Kidney (tissue), 13 donors: ENCODE measurements at regions not wholly inside any gene's neighbourhood (a gene's known extent, or its start where the extent isn't known, plus 50 kb on each side); places are given as distances from the start of the nearest gene placed in this dataset.

Experiments used
- DNase-seq, 5 donors: peaks; one replicate each; pipeline ENCODE4 v3.0.0-alpha.2; 2013 to 2020
- FAIRE-seq: peaks from 2 replicates; lab custom pipeline; 2012; peaks lifted over from hg19 to GRCh38; lab: Jason Lieb, UNC
- H3K27ac ChIP-seq, 2 donors: one replicate each; pipeline ENCODE4 v1.7.0; 2013; ENCODE audit warnings: low read depth in 2 of 2, low read length in 2 of 2, inconsistent platforms in 1 of 2
- H3K27me3 ChIP-seq: one replicate; pipeline ENCODE4 v1.7.1; 2013; ENCODE audit warnings: low read length, inconsistent platforms; ENCODE audit not compliant: control insufficient read depth, insufficient read depth
- H3K36me3 ChIP-seq, 3 donors: one replicate each; pipeline versions ENCODE4 v1.7.0 to v1.7.1; 2013; ENCODE audit warnings: low read length in 3 of 3, control low read depth in 1 of 3, inconsistent platforms in 1 of 3; ENCODE audit not compliant: insufficient read depth in 3 of 3, control insufficient read depth in 2 of 3
- H3K4me1 ChIP-seq, 3 donors: one replicate each; pipeline versions ENCODE4 v1.7.0 to v1.7.1; 2013; ENCODE audit warnings: low read length in 3 of 3, inconsistent platforms in 1 of 3, low read depth in 1 of 3; ENCODE audit not compliant: control insufficient read depth in 2 of 3, insufficient read depth in 2 of 3
- H3K4me3 ChIP-seq, 3 donors: one replicate each; pipeline versions ENCODE4 v1.7.0 to v1.8.1; 2013; ENCODE audit warnings: low read length in 3 of 3, control low read depth in 1 of 3, inconsistent platforms in 1 of 3
- H3K9ac ChIP-seq, 3 donors: one replicate each; pipeline versions ENCODE4 v1.7.0 to v1.7.1; 2013; ENCODE audit warnings: low read length in 3 of 3, control low read depth in 1 of 3, inconsistent platforms in 1 of 3
- H3K9me3 ChIP-seq, 3 donors: one replicate each; pipeline versions ENCODE4 v1.7.0 to v1.7.1; 2013; ENCODE audit warnings: low read length in 3 of 3, control low read depth in 1 of 3, inconsistent platforms in 1 of 3; ENCODE audit not compliant: control insufficient read depth in 2 of 3, insufficient read depth in 1 of 3
- CTCF ChIP-seq: IDR thresholded peaks from 3 replicates; pipeline ENCODE4 v1.5.1; 2012; ENCODE audit warnings: mild to moderate bottlenecking, moderate library complexity, borderline replicate concordance; ENCODE audit not compliant: insufficient read depth; ENCODE audit errors: extremely low read depth
- intact Hi-C: fragments of 100-400 bp; cut with DNase I; formaldehyde crosslinking; loops from one replicate; pipeline ENCODE4 v1.11.1; 2022
- donor health status: control.
- donor health status: control.
- donor health status: control.
- donor health status: control.
- donor health status: control.
- donor health status: DM: yes; HTN: yes; CAD: no.
- donor health status: Normal renal cell carcinoma (clear cell type).

- intact Hi-C loops: no loop called here
- no peak for FAIRE-seq
- H3K9ac ChIP-seq: no peak overlapping the region
Measured at GRCh38 chr1:30619619-30620018, 103.8 kb downstream of the MATN1 start.

GRCh38 chr1:30618335-30618747 lies 105.0 kb downstream of the MATN1 start:
- intact Hi-C loops: no loop called here
- FAIRE-seq: no peak

More at GRCh38 chr1:30619619-30620018, 103.8 kb downstream of the MATN1 start:
- Histone ChIP-seq H3K4me3 (no peak overlapping the region), H3K4me1 (no peaks in the 10 kb centered on the region), H3K27me3 (no peaks in the 10 kb centered on the region), H3K36me3 (no peaks in the 10 kb centered on the region), H3K9me3 (peaks cover 0 to 5% (median 0%) of the 10 kb centered on the region in 3 donors), H3K27ac (no peak overlapping the region)
- no peak for DNase-seq
- no peak for TF ChIP-seq CTCF

GRCh38 chr1:30616759-30617158 lies 106.6 kb downstream of the MATN1 start:
- intact Hi-C loops: no loop called here
- DNase-seq: no peak

More at GRCh38 chr1:30618335-30618747, 105.0 kb downstream of the MATN1 start:
- H3K9ac ChIP-seq: no peak overlapping the region
- no peak for DNase-seq
- TF ChIP-seq CTCF: no peak
- no peak overlapping the region for H3K4me3 ChIP-seq
- H3K27me3 ChIP-seq: no peaks in the 10 kb centered on the region
- no peaks in the 10 kb centered on the region for H3K4me1 ChIP-seq
- H3K9me3 ChIP-seq: peaks cover 0 to 3% (median 0%) of the 10 kb centered on the region in 3 donors
- no peak overlapping the region for H3K27ac ChIP-seq
- no peaks in the 10 kb centered on the region for H3K36me3 ChIP-seq

More at GRCh38 chr1:30616759-30617158, 106.6 kb downstream of the MATN1 start:
- no peak overlapping the region for H3K4me3 ChIP-seq
- no peak overlapping the region for H3K27ac ChIP-seq
- no peaks in the 10 kb centered on the region for H3K27me3 ChIP-seq
- no peak overlapping the region for H3K9ac ChIP-seq
- no peaks in the 10 kb centered on the region for H3K36me3 ChIP-seq
- no peak for FAIRE-seq
- H3K4me1 ChIP-seq: no peaks in the 10 kb centered on the region
- no peak for TF ChIP-seq CTCF
- no peaks in the 10 kb centered on the region for H3K9me3 ChIP-seq
